GM12878 (cell line): ENCODE measurements at regions not wholly inside any gene's neighbourhood (a gene's known extent, or its start where the extent isn't known, plus 50 kb on each side); places are given as distances from the start of the nearest gene placed in this dataset.

ENCODE experiments used
- ATAC-seq: fragments of 200-7000 bp; cut with Tn5 transposase; 3 replicates; pipeline ENCODE4 v1.9.1; 2020; ENCODE audit warnings: mild to moderate bottlenecking, moderate library complexity
- BruUV-seq: library from RNA; stranded (reverse); fragments of 400-500 nt; replicated peaks from 2 replicates; lab custom pipeline; 2021; lab: Mats Ljungman, UMichigan
- CTCF ChIA-PET: fragments of 300-600 bp; sonication (Branson Sonifier 250); formaldehyde crosslinking; extraction: SDS; loops from one replicate; lab custom pipeline; 2021; ENCODE audit warnings: inconsistent platforms; lab: Yijun Ruan, JAX
- POLR2A ChIA-PET: fragments of 350-600 bp; formaldehyde crosslinking; extraction: SDS; loops from one replicate; lab custom pipeline; 2021; ENCODE audit warnings: inconsistent platforms; lab: Charles Lee
- RAD21 ChIA-PET: fragments of 300-600 bp; sonication (Branson Sonifier 250); formaldehyde crosslinking; loops from one replicate; lab custom pipeline; 2023; ENCODE audit warnings: antibody characterized with exemption; ENCODE audit not compliant: unreplicated experiment; lab: Charles Lee
- SMC1A ChIA-PET: fragments of 300-600 bp; sonication (Branson Sonifier 250); formaldehyde crosslinking; loops from one replicate; lab custom pipeline; 2023; ENCODE audit not compliant: unreplicated experiment, uncharacterized antibody; lab: Charles Lee
- DNase-seq: peaks from one replicate; pipeline ENCODE4 v3.0.0-alpha.2; 2011; ENCODE audit warnings: low read depth, low spot score
- FAIRE-seq: peaks from 3 replicates; lab custom pipeline; 2011; peaks lifted over from hg19 to GRCh38; lab: Jason Lieb, UNC
- H2AFZ ChIP-seq: 2 replicates; pipeline ENCODE4 v1.6.0; 2011; ENCODE audit warnings: low read depth, low read length, control low read depth; ENCODE audit not compliant: control insufficient read depth
- H3K27ac ChIP-seq: 2 replicates; pipeline ENCODE4 v1.5.1; 2011; ENCODE audit warnings: control low read depth; ENCODE audit not compliant: control insufficient read depth, insufficient read depth
- H3K27me3 ChIP-seq, 2 experiments: replicated peaks in 1 of 2; 2 replicates each; pipeline versions ENCODE4 v1.6.0 to v1.6.1; 2011; ENCODE audit warnings: low read length in 1 of 2; ENCODE audit not compliant: control insufficient read depth in 2 of 2, insufficient read depth in 2 of 2
- H3K36me3 ChIP-seq, 2 experiments: 2 replicates each; pipeline ENCODE4 v1.5.1; 2011; ENCODE audit warnings: low read length in 1 of 2; ENCODE audit not compliant: control insufficient read depth in 2 of 2, insufficient read depth in 2 of 2
- H3K4me1 ChIP-seq: 2 replicates; pipeline ENCODE4 v1.6.1; 2011; ENCODE audit warnings: mild to moderate bottlenecking, low read length, moderate library complexity, mixed read lengths; ENCODE audit not compliant: control insufficient read depth, insufficient read depth
- H3K4me2 ChIP-seq: 2 replicates; pipeline ENCODE4 v1.6.0; 2011; ENCODE audit warnings: control low read depth; ENCODE audit not compliant: control insufficient read depth, insufficient read depth
- H3K4me3 ChIP-seq: fragments of 200-600 bp; sonication (generic); 2 replicates; pipeline ENCODE4 v1.5.1; 2016
- H3K79me2 ChIP-seq: 2 replicates; pipeline ENCODE4 v1.6.0; 2011; ENCODE audit warnings: low read length; ENCODE audit not compliant: control insufficient read depth, insufficient read depth
- H3K9ac ChIP-seq: 2 replicates; pipeline ENCODE4 v1.8.0; 2011; ENCODE audit warnings: low read length, control low read depth, mixed read lengths; ENCODE audit not compliant: control insufficient read depth, insufficient read depth
- H3K9me3 ChIP-seq: replicated peaks from 3 replicates; pipeline ENCODE4 v1.5.1; 2011; ENCODE audit warnings: mild to moderate bottlenecking, low read length; ENCODE audit not compliant: control insufficient read depth, insufficient read depth
- H4K20me1 ChIP-seq: 2 replicates; pipeline ENCODE4 v1.6.0; 2011; ENCODE audit not compliant: control insufficient read depth, insufficient read depth
- BRCA1 ChIP-seq: IDR thresholded peaks from 2 replicates; pipeline ENCODE4 v1.6.1; 2011; ENCODE audit warnings: low read depth, low read length, improper control_type of control experiment
- MYC ChIP-seq: IDR thresholded peaks from 2 replicates; pipeline ENCODE4 v1.6.1; 2011; ENCODE audit warnings: mild to moderate bottlenecking, low read length, moderate library complexity, inconsistent platforms; ENCODE audit not compliant: insufficient read depth, insufficient replicate concordance, insufficient read length, severe bottlenecking
- TARDBP ChIP-seq: IDR thresholded peaks from 2 replicates; pipeline ENCODE4 v1.6.1; 2016; ENCODE audit warnings: borderline replicate concordance
- WRNIP1 ChIP-seq: IDR thresholded peaks from 2 replicates; pipeline ENCODE4 v1.6.1; 2011; ENCODE audit warnings: low read depth, low read length, improper control_type of control experiment, borderline replicate concordance
- ZNF622 ChIP-seq: fragments of 450-650 bp; IDR thresholded peaks from 2 replicates; pipeline ENCODE4 v1.6.1; 2017; ENCODE audit warnings: mild to moderate bottlenecking, inconsistent platforms
- ZNF687 ChIP-seq: fragments of 450-650 bp; IDR thresholded peaks from 2 replicates; pipeline ENCODE4 v1.6.1; 2017; ENCODE audit warnings: mild to moderate bottlenecking, moderate library complexity
- WGBS: methylation state at CpG from one replicate; pipeline ENCODE4 v1.1.6; 2016; ENCODE audit warnings: low lambda C conversion rate; ENCODE audit not compliant: insufficient replicate concordance, insufficient coverage; ENCODE audit errors: missing lambda C conversion rate; 5-methylcytosine and 5-hydroxymethylcytosine counted together
- in situ Hi-C: fragments of 300-500 bp; cut with MboI; formaldehyde crosslinking; loops from 9 replicates; pipeline ENCODE4 v1.14.3; 2018; ENCODE audit warnings: mixed read lengths
- intact Hi-C: fragments of 100-400 bp; cut with micrococcal nuclease; formaldehyde crosslinking; loops from one replicate; pipeline ENCODE4 v1.14.2; 2022; ENCODE audit not compliant: unreplicated experiment
- TF ChIP-seq, protein P1 (sequence below): IDR thresholded peaks from 2 replicates; pipeline ENCODE4 v1.6.1; 2011; ENCODE audit warnings: borderline replicate concordance, low read depth, mild to moderate bottlenecking, moderate library complexity, mixed read lengths, low read length; ENCODE audit not compliant: insufficient read depth; ENCODE audit errors: extremely low read length
- TF ChIP-seq, protein P2 (sequence below): fragments of 450-650 bp; IDR thresholded peaks from 2 replicates; pipeline ENCODE4 v1.6.1; 2017; ENCODE audit warnings: low read depth, mild to moderate bottlenecking, moderate library complexity

DNA sequence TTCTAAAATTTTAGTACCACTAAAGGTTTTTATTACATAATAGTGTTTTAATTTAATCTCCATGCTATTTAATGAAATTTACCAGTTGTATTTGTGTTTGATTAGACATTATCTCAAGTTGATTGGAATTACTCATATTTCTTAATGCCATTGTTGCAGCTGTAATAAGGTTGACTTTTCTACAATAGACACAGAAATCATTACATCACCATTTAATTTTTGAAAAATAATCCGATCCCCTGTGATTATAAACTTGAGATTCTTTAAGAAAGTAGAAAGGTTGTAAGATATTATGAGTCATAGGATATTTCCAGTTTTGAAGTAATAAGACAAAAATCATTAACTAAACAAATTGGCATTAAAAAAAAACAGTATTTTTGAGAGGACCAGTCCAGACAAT, 161.4 kb downstream of the PRL start:
- SMC1A ChIA-PET: no interaction called here
- no peak for DNase-seq
- no TSS peak for BruUV-seq

More for the DNA sequence above, 161.4 kb downstream of the PRL start:
- Histone ChIP-seq H3K4me3 (no peak overlapping the region), H3K27me3 (no peaks in the 10 kb centered on the region), H2AFZ (no peak overlapping the region), H3K9me3 (no peaks in the 10 kb centered on the region; the same call in 1 of the 3 replicates), H3K36me3 (no peaks in the 10 kb centered on the region), H3K79me2 (no peaks in the 10 kb centered on the region), H3K4me1 (no peaks in the 10 kb centered on the region), H3K4me2 (no peak overlapping the region), H3K9ac (no peak overlapping the region), H4K20me1 (no peaks in the 10 kb centered on the region), H3K27ac (no peak overlapping the region)
- FAIRE-seq (no peak), ATAC-seq (no peak)
- in situ Hi-C loops (no loop called here), intact Hi-C loops (no loop called here)
- ChIA-PET CTCF (no interaction called here), POLR2A (no interaction called here), RAD21 (no interaction called here)
- 31% methylated on average over 1 of the region's 1 CpG for WGBS
- TF ChIP-seq MYC (no peak), TARDBP (no peak), WRNIP1 (no peak), ZNF622 (no peak), BRCA1 (no peak), ZNF687 (no peak)
- TF ChIP-seq, protein P1, sequence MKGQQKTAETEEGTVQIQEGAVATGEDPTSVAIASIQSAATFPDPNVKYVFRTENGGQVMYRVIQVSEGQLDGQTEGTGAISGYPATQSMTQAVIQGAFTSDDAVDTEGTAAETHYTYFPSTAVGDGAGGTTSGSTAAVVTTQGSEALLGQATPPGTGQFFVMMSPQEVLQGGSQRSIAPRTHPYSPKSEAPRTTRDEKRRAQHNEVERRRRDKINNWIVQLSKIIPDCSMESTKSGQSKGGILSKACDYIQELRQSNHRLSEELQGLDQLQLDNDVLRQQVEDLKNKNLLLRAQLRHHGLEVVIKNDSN: no peak
- TF ChIP-seq, protein P2, sequence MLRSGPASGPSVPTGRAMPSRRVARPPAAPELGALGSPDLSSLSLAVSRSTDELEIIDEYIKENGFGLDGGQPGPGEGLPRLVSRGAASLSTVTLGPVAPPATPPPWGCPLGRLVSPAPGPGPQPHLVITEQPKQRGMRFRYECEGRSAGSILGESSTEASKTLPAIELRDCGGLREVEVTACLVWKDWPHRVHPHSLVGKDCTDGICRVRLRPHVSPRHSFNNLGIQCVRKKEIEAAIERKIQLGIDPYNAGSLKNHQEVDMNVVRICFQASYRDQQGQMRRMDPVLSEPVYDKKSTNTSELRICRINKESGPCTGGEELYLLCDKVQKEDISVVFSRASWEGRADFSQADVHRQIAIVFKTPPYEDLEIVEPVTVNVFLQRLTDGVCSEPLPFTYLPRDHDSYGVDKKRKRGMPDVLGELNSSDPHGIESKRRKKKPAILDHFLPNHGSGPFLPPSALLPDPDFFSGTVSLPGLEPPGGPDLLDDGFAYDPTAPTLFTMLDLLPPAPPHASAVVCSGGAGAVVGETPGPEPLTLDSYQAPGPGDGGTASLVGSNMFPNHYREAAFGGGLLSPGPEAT: no peak
